GM12864 (cell line): ENCODE measurements at regions not wholly inside any gene's neighbourhood (a gene's known extent, or its start where the extent isn't known, plus 50 kb on each side); places are given as distances from the start of the nearest gene placed in this dataset.
"Not testable (repeated sequence)": the region's sequence is repeated elsewhere in the genome, so short reads cannot be mapped to it uniquely, and the experiment has no call there.

Experiments
- DNase-seq: peaks from one replicate; pipeline ENCODE4 v3.0.0-alpha.2; 2011; ENCODE audit warnings: low read depth
- H3K4me3 ChIP-seq: 2 replicates; pipeline ENCODE4 v1.5.1; 2011; ENCODE audit warnings: mild to moderate bottlenecking, low read depth, low read length, control low read depth
- TF ChIP-seq, protein P1 (sequence below): IDR thresholded peaks from 2 replicates; pipeline ENCODE4 v1.5.1; 2011; ENCODE audit warnings: low read depth, mild to moderate bottlenecking, moderate library complexity, low read length, control low read depth, inconsistent platforms; ENCODE audit errors: missing control alignments

DNA sequence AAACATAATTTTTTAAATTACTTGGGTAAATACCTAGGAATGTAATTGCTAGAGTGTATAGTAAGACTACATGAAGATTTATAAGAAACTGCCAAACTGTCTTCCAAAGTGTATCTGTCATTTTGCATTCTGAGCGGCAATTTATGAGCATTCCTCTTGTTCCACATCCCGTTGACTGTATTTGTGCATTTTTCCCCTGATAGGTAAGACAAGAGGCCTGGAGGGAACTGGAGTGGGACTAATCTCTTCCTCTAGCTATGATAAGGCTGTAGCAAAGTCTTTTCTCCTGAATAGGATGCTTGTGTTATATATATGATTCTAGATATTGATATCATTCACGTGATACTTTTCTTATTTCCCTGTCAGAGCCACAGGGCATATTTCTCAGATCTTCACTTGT, 1557.5 kb downstream of the GRIK2 start:
- no peak overlapping the region for H3K4me3 ChIP-seq
- DNase-seq = no peak
- TF ChIP-seq, protein P1, sequence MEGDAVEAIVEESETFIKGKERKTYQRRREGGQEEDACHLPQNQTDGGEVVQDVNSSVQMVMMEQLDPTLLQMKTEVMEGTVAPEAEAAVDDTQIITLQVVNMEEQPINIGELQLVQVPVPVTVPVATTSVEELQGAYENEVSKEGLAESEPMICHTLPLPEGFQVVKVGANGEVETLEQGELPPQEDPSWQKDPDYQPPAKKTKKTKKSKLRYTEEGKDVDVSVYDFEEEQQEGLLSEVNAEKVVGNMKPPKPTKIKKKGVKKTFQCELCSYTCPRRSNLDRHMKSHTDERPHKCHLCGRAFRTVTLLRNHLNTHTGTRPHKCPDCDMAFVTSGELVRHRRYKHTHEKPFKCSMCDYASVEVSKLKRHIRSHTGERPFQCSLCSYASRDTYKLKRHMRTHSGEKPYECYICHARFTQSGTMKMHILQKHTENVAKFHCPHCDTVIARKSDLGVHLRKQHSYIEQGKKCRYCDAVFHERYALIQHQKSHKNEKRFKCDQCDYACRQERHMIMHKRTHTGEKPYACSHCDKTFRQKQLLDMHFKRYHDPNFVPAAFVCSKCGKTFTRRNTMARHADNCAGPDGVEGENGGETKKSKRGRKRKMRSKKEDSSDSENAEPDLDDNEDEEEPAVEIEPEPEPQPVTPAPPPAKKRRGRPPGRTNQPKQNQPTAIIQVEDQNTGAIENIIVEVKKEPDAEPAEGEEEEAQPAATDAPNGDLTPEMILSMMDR = no peak

DNA sequence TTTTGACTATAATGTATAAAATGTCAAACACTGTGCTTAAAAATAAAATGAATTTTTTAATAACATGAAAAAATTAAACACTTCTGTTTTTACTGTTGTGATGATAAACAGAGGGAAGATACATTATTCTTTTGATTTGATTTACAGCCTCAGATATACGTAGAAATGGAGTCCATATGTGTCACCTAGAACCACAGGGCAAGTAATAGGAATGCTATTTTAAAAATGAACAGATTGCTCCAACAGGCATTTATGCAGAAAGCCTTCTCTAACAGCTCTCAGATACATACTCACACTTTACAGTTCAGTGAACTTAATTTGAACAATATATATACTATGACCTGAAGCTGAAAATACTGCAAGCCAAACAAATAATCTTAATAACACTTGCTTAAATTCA, 1551.0 kb downstream of the GRIK2 start:
- no peak overlapping the region for H3K4me3 ChIP-seq
- DNase-seq = no peak
- TF ChIP-seq, protein P1 = no peak

DNA sequence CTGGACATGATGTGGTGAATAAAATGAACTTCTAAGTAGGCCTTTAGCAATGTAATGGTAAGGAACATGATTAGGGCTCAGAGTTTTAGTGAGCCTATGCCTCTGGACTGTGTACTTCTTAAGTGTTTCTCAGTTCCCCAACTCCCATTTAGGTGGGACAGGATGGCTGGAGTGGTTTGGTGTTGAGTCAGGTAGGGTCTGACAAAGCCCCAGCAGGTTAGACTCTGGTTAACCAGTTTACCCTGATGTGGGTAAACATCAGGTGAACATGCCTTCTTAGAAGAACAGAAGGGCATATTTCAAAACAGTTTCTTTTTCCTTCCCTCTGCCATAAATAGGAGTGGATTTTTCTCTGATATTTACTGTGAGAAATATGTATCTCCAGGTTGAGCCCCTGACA, 1548.7 kb downstream of the GRIK2 start:
- no peak overlapping the region for H3K4me3 ChIP-seq
- no peak for DNase-seq
- TF ChIP-seq, protein P1 = no peak

DNA sequence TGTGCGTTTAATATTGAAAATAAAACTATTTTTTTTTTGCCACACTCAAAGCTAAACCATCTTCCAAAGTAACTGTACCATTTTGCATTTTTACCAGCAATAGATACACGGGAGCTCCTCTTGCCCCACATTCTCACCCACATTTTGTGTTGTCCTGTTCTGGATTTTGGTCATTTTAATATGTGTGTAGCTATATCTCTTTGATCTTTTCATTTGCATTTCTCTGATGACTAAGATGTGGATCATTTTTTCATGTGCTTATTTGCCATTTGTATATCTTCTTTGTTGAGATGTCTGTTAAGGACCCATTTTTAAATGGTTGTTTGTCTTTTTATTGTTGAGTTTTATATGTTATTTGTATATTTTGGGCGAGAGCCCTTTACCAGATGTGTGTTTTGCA, 1543.5 kb downstream of the GRIK2 start:
- TF ChIP-seq, protein P1 = no peak
- no peak for DNase-seq
- H3K4me3 ChIP-seq = no peak overlapping the region

DNA sequence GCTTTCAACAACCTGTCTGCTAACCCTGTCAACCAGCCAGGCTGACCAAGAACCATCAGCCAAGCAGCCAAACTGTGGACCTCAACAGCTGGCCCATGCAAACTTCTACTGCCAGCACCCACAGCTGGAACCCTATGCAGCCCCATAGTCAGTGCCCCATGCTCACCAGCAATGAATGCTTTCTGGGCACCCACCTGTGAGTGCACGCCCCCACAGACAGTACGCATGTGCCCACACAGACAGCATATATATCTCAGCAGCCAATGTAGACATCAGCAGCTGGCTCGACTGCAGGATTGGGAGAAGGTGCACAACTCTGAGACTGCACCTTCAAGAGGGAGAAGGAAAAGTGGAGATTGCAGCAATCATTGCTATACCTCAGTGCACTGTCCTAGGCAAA, 1534.6 kb downstream of the GRIK2 start:
- TF ChIP-seq, protein P1 = no peak
- no peak overlapping the region for H3K4me3 ChIP-seq
- DNase-seq = no peak

DNA sequence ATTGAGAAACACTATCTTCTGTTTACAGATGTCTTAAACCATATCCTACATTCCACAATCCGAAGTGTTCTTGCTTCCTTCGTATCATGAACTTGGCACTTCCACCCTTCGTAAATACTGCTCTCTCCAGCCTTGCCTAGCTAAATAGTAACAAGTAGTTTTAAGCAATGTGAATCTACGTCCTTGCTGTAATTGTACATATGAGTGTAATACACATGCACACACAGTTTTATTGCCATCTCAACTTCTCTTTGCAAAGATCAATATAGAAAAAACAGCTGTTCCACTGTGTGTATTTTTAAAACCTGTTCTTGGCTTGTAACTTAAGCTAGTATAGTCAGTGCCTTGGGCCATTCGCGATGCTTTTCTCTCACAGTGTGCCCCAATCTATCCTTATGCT, 1524.7 kb downstream of the GRIK2 start:
- TF ChIP-seq, protein P1 = no peak
- no peak for DNase-seq
- no peak overlapping the region for H3K4me3 ChIP-seq

DNA sequence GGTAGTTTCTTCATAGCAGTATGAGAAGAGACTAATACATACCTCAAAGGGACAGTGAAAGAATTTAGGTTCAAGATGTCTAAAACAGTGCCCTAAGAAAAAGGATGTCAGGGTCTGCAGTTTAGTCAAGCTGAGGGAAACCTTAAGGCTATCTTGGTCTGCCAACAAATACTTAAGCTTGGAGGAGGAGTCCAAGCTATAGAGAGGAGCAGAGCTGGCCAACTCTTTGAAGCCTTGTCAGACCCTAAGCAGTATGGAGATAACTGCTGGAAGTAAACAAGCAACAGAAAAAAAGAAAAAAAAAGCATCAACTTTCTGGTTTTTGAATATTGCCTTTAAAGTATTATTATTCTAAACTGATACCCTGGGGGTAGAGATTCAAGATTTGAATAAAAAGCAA, 1518.1 kb downstream of the GRIK2 start:
- H3K4me3 ChIP-seq = no peak overlapping the region
- TF ChIP-seq, protein P1 = no peak
- DNase-seq = no peak

DNA sequence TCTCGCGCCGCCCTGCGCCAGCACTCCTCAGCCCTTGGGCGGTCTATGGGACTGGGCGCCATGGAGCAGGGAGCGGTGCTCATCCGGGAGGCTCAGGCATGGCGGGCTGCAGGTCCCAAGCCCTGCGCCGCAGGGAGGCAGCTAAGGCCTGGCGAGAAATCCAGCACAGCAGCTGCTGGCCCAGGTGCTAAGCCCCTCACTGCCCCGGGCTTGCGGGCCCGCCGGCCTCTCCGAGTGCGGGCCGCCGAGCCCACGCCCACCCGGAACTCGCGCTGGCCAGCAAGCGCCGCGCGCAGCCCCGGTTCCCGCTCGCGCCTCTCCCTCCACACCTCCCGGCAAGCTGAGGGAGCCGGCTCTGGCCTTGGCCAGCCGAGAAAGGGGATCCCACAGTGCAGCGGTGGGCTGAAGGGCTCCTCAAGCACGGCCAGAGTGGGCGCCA, 1517.2 kb downstream of the GRIK2 start:
- DNase-seq, H3K4me3 ChIP-seq: not testable (repeated sequence)
